ENCODE measurements at regions not wholly inside any gene's neighbourhood (a gene's known extent, or its start where the extent isn't known, plus 50 kb on each side); places are given as distances from the start of the nearest gene placed in this dataset.

DNA sequence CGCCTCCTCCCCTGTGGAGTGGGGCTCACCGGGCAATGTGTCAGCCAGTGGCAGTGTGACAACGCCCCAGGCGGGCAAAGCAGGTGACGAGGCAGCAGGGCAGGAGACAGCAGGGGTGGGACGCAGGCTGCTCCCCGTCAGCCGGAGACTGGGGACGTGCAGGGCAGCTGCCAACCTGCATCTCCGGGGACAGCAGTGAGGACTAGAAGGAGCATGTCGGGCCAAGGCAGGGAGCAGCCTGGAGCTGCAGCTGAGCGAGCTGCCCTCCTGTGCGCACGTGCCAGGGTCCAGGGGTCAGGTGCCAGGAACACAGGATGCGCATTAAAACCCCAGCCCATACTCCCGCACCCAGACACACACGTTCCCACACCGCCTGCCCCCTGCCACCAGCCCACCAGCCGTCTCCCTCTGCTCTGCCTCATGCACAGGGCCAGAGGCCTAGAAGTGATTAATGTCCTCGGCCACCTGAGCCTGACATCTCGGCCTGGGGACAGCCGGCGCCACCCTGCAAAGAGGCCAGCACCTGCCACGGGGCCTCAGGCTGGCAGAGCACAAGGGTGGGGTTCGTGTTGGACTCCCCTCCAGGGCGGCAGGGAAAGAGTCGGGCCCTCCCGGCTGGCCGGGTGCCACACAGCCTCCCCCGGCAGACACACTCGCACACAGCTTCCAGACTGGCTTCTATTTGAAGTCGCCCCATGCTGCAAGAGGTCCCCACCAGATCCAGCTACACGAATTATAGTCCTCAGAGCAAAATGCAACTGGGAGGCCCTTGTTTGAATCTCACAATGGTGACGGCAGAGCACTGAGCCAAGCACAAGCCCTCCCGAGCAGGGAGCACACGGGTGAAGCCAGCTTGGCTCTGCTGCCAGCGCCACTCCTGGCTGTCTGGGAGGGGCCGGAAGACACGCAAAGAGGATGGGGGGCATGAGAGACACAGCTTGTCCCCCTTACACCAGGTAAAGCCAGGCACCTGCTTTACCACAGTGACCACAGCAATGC lies 90.4 kb downstream of the RBFOX3 start:
- DNase-seq: no peak

DNA sequence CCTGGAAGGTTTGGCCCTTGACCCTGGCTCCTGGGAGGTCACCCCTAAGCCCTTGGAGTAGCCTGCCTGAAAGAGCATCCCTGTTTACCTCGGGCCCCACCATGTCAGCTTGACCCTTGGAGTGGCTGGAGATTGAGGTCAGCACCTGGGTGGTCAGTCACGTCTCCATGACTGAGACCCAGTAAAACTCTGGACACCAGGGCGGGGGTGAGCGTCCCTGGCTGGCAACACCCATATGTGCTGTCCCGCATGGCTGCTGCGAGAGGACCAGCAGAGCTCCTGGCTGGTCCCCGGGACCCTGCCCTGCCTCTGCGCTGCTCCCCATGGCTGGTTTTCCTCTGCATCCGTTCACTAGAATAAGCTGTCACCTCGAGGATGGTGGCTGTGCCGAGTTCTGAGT lies 91.2 kb downstream of the RBFOX3 start:
- no peak for DNase-seq

DNA sequence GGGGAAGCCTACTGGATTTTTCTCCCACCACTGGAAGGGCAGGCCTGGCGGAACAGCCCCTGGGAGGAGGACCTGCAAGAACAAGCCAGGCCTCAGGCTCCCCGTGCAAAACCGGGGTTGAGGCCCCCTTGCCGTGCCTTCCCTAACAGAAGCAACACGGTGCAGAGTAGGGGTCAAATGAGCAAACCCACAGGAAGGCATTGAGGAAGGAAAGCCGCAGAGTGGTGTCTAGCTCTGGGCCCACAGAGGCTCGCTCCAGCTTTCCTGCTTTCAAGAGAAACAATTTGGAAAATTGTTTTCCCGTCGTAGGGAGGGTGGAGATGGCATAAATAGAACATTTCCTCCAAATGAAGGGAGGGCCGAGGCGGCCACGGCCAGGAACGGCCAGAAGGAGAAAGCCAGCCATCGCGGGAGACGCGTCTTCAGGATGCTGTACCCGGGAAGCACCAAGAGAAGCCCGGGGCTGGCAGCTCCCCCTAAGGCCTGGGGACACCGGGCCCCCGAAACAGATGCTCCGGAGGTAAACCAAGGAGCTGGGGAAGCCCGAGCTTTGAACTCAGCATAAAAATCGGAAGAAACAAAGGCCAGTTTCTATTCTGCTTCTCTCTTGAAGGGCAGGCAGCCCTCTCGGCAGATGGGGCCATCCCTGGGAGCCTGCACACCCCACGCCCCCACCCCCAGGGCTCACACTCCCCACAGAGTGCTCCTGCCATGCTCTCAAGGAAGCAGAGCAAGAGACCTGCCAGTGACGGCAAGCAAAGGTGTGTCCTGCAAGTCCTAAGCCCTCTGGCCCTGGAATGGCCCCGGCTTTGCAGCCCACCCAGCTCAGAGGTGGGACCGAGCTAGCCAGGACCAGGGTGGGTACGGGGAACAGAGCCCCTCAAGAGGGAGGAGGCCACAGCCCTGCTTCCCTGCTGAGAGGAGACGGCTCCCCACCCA lies 92.0 kb downstream of the RBFOX3 start:
- no peak for DNase-seq

DNA sequence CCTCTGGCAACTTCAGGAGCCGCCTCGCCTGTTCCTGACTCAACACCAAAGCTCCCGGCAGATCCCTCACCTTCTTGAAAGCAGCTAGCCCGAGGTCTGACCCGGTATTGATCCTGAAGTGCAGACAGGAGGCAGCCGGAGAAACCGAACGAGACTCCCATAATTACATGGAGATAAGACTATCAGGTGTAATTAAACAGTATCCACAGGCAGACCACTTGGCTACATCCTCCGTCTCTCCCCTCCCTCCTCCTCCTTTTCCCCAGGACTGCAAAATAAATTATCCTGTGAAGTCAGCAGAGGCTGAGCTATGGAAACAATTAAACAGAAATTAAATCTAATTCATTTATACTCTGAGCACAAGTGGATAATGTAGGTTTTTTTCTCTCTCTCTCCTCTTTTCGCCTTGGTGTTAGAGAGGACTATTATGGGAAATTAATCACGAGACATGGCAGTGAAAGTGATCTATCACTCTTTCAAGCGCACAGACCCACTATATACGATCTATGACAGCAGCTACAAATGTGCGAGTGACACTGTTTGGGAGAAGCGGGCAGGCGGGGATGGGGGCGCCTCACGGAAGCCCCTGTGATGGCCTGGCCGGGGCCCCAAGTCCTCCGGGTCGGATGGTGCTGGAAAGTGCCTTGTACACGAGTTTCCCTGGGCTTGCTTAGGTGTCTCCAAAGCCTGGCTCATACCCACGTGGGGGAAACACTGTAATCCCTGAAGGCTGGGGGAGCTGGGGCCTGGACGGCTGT lies 92.8 kb downstream of the RBFOX3 start:
- no peak for DNase-seq

DNA sequence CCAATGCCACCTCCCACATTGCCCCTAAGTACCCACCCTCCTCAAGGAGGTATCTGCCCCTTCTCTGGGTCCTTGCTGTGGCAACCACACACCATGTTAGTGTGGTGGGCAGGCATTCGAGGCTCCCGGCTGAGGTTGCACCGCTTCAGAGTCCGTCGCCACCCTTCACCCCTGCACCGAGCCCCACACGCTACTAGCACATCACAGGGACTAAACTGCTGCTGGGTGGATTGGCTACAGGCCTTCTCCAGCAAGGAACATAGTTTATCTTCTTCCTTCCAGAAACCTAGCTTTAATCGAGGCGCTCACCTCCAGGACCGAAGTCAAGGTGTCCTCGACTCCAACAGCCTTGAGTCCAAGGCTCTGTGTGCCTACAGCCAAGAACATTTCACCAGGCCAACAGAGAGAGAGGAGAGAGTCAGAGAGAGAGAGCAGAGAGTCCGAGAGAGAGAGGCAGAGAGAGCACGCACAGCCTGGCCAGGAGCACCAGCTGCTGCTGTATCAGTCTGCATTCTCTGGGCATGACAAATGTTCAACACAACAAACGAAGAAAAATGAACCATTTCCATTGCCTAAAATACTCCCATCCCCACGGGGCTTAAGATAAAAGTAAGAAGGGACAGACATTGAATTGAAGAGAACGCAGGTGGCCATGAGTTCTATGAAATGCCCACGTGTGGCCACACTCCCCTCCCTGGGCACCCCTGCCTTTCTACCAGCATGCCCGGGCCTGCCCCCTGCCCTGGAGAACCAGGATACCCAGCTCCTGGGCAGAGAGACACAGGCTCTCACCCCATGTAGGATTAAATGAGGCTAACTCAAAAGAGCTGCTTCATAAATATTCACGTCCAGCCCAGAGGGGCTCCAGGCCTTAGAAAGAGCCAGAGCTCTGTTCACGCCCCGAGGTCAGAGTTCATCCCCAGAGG lies 94.9 kb downstream of the RBFOX3 start:
- DNase-seq: peak; percentile 45 to 71

DNA sequence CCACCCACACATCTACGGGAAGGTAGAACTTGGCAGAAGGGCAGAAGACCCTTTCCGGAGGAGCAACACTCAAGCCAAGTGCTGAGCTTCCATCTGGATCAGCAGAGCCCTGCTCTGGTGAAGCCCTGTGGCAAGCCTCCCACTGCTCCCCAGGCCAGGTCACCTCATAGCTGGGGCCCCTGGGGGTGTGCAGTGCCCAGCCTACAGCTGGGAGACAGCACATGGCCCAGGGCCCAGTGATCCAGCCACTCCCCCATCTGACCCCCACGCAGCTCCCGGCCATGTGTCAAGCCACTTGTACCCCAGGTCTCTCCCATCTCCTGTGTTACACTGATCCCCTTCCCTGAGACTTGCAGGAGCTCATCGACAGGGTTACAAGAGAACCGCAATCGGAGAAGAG lies 95.7 kb downstream of the RBFOX3 start:
- no peak for DNase-seq

DNA sequence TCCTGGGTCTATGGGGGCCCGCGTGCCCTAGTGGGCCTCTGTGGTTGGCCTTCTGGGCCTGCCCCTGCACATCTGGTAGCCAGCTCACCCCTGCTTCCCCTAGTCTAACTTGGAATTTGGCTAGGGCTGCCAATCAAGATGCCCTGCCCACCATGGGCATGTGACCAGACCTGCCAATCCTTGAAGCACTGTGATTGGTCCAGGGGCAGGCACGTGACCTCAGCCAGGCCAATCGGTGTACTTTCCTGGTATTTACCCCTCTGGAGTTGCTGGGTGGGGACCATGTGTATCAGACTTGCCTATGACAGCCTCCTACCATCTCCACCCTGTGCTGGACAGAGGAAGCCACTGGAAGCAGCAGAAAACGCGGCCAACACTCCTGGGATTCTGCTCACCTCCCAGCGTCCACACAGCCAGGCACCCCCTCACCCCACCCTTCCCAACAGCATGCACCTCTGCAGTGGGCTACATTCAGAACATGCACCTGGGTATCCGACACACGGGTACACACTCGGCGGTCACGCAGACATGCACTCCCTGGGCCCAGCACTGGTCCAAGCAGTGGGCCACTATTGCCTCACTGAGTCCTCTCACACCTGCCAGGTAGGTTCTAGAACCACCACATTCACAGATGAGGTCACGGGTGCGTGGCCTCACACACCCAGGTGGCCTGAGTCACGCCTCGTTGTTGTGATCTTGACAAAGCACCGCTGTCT lies 96.9 kb downstream of the RBFOX3 start:
- no peak for DNase-seq

DNA sequence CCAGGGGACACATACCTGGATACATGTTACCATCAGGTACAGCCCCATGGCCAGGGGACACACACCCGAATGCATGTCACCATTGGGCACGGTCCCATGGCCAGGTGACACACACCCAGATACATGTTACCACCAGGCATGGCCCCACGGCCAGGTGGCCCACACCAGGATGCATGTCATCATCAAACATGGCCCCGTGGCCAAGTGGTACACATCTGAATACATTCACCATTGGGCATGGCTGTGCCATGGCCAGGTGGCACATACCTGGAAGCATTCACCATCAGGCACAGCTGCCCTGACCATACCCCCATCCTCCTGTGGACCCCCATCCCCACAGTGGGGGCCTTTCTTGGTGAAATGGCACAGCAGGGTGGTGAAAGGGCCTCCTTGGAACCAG lies 97.6 kb downstream of the RBFOX3 start:
- no peak for DNase-seq

DNA sequence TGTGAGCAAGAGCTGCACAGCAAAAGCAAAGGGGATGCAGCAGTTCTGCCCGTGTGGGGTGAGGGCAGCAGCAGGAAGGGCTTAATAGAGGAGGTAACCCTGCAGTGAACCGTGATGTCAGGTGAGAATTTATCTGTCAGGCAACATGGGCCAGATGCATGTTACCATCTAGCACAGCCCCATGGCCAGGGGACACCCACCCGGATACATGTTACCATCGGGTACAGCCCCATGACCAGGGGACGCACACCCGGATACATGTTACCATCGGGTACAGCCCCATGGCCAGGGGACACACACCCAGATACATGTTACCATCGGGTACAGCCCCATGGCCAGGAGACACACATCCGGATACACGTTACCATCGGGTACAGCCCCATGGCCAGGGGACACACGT lies 99.4 kb downstream of the RBFOX3 start:
- DNase-seq: no peak

DNA sequence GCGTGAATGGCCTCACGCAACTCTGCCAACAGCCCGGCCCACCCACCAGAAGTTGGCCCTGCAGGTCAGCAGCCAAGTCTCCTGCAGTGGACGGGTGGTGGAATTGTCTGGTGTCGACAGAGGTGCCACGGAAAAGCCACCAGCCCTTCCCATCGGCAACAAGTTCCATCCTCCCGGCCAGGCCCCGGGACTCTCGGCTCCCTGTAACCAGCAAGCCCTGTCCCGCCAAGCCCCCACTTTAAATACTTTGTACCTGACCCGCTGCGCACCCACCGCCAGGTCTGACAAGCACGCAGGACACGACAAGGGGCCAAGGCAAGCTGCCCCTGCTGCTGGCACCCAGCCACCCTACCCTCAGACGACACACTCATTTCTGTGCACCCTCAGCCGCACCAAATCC lies 100.8 kb downstream of the RBFOX3 start:
- no peak for DNase-seq

DNA sequence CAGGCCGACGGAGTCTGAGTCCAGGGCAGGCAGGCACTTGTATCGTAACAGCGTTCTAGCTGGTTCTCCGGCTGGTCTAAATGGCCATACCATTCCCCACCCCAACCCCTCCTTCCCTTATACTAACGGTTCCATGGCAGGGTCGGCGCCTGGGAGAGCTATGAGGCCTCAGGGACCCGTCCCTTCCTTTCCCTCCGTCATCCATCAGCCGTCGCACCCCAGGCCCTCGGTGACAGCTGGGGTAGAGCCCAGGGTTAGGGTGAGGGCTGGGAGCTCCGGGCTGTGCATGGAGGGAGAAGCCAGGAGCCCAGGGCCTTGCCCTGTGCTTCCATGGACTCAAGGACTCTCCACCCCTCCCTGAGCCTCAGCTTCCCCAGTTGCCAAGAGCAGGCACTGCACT lies 101.4 kb downstream of the RBFOX3 start:
- no peak for DNase-seq

DNA sequence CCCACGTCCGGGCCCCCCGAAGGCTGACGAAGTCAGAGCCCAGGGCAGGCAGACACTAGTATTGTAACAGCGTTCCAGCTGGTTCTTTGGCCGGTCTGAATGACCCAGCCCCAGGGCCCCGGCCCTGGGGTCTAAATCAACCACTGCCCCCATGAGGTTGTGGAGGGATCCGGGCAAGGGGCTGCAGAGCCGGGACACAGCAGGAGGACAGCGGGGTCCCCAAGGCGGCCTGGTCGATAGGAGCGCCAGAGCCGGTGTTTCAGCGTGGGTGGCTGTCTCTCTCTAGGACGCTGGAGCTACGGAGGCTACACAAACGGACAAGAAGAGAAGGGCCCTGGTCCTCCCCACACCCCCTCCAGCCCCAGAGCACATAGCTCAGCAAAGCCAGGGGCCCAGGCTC lies 101.8 kb downstream of the RBFOX3 start:
- no peak for DNase-seq

DNA sequence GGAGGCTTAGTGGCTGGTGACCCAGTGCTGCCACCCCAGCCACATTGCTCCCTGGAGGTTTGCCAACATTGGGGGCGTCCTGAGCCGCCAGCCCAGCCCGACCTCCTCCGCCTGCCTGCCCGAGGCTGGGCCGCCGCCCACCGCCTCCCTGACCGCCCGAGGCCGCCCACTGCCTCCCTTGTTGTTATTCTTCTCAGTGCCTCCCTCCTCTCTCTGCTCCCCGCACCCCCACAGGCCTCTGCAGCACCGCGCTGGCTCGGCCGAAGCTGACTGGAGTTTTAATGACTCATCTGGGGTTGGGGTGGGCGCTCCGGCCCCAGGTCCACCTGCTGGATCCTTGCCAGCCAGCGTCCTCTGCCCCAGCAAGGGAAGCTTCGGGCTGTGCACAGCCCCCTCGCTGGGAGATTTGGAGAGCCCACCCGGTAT lies 102.5 kb downstream of the RBFOX3 start:
- no peak for DNase-seq

DNA sequence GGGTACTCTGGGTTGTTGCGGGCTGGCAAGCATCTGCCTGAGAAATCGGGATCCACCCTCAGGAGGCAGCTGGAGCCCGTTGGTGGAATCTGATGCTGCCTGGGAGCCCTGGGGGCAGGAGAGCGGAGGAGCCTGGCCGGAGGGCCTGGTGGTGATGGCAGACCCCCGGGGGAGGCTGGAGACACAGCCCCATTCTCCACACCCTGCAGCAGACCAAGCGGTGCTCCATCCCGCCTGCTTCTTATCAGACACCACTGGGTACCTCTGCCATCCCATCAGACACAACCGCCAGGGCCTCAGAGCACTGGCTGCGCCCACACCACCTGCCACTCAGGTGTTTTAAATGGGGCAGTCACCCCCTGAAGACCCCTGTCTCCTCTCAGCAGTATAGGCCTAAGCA lies 103.9 kb downstream of the RBFOX3 start:
- DNase-seq: no peak

DNA sequence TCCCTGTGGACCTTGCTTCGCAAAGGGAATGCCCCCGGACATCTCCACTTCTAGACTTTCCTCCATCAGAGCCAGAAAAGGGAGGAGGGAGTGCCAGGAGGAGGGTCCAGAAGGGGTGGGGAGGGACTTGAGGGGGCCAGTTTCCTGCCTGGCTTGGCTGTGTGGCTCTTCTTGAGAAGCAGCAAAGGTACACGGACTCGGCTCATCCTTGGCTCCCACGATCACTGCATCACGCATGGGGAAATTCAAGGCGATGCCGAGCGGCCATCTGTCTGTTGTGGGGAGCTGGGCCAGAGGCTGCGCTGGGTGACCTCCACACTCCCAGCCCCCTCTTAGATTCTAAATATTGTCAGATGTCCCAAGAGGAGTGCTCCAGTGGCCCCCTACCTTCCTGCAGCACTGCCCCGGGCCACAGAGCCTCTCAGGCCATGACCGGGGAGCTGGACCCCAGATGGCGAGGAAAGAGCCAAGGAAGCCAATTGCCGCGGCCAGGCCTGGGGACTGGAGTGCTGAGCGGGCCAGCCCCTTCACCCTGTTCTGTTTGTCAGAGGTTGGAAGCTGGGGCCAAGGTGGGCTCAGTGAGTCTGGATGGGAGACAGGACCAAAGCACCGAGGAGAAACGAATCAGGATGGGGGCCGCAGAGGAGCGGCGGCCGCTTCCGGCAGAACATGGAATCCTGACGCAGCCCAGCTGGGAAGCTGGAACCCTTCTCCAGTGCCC lies 104.5 kb downstream of the RBFOX3 start:
- DNase-seq: no peak

DNA sequence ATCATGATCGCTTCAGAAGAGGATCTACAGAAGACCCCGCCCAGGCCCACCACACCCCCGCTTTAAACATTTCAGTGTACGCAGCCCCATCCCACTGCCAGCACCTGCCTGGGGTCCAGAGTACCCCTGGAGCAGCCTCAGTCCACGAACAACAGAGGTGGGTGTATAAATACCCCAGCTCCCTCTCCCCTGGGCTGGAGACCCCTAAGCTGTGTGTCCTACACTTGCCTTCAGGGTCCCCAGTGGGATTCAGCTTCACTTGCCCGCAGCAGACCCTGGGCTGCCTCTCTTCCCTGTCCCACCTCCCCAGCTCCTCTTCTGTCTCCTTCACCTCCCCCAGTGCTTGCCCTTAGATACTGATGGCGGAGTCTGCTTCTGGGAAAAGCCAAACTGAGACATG lies 105.7 kb downstream of the RBFOX3 start:
- no peak for DNase-seq

DNA sequence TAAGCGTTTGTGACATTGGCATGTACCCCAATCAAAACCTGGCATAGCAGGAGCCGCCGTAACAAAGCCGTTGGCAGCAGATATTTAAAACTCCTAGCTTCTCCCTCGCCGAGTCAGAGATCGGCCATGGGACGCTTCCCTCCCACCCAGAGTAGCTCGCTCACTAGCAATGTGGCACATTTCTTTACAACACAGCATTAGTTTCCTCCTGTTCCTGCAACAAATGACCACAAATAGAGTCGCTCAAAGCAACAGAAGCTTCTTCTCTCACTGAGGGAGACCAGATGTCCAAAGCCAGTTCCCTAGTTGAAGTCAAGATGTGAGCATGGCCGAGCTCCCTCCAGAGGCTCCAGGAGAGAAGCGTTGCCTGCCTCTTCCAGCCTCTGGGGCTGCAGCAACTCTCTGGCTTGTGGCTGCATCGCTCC lies 106.7 kb downstream of the RBFOX3 start:
- DNase-seq: no peak

DNA sequence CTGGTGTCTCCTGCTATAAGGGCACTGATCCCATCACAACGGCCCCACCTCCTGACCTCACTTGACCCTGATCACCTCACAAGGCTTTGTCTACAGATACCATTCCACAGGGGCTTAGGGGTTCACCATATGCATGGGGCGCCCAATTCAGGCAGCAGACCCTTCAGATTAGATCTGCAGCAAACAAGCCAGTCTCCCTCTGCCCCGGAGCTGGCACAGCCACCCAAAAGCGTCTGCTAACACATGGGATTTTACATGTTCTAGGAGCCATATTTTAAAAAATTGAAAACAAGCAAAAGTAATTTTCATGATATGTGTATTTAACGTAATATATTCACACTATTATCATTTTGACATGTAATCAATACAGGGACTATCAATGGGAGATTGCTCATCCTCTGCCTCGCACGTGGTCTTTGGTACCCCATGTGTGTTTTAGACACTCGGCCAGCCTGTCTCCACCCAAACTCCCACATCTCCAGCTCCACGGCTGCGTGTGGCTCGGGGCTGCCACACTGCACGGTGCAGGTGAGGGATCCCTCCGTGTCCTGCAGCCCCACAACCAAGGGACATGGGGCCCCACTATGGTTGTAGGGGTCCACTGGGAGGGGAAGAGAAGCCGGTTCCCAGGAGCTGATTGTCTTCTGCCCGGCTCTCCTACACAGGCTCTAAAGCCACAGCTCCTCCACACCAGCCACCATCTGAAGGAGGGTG lies 107.6 kb downstream of the RBFOX3 start:
- DNase-seq: no peak

DNA sequence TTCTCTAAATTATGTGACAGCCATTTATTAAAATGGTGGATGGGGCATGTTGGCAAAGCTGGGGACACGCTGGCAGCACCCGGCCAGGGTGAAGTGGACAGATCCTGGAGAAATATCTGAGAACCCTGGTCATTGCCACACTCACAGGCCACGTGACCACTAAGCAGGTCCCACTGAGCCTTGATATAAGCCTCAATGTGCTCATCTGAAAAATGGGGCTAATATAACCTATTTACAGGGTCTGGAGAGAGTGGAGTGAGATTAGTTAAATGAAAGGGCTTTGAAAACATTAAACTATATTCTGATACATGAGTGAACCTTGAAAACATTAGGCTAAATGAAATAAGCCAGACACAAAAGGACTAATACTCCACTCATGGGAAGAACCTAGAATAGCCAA lies 108.9 kb downstream of the RBFOX3 start:
- DNase-seq: no peak
